NCI-H82 treated with DMSO at 0.1 percent for 48 hours (cell line): ENCODE measurements at regions not wholly inside any gene's neighbourhood (a gene's known extent, or its start where the extent isn't known, plus 50 kb on each side); places are given as distances from the start of the nearest gene placed in this dataset.
"Not testable (repeated sequence)": the region's sequence is repeated elsewhere in the genome, so short reads cannot be mapped to it uniquely, and the experiment has no call there.

ENCODE experiments used
- DNase-seq: peaks from one replicate; lab custom pipeline; 2025; ENCODE audit not compliant: unreplicated experiment; lab: John Stamatoyannopoulos, UW

GRCh38 chr5:87134513-87134912, 133.2 kb upstream of the RASA1 start:
- not testable (repeated sequence) for DNase-seq

- no peak for DNase-seq
Measured at GRCh38 chr5:87136096-87136495, 131.6 kb upstream of the RASA1 start.

DNA sequence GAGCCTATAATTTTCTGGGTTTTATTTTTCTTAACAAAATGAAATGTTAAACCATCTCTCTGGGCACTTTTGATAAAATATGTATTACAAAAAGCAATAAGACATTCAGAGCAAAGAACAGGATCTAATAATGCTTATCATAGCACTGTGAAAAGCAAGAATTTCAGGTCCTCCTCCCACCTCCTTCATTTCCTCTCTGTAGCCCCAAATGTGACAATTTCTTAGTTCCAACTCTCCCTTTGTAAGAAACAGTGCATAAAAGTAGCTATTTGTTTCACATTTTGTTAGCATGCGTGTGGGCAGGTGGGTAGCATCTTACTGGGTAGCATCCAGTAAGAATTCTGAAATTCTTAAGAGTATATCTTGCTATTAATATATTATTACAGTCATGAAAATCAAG, 130.9 kb upstream of the RASA1 start:
- DNase-seq, result no peak

- DNase-seq, result no peak
Measured at GRCh38 chr5:87137283-87137682, 130.4 kb upstream of the RASA1 start.

DNA sequence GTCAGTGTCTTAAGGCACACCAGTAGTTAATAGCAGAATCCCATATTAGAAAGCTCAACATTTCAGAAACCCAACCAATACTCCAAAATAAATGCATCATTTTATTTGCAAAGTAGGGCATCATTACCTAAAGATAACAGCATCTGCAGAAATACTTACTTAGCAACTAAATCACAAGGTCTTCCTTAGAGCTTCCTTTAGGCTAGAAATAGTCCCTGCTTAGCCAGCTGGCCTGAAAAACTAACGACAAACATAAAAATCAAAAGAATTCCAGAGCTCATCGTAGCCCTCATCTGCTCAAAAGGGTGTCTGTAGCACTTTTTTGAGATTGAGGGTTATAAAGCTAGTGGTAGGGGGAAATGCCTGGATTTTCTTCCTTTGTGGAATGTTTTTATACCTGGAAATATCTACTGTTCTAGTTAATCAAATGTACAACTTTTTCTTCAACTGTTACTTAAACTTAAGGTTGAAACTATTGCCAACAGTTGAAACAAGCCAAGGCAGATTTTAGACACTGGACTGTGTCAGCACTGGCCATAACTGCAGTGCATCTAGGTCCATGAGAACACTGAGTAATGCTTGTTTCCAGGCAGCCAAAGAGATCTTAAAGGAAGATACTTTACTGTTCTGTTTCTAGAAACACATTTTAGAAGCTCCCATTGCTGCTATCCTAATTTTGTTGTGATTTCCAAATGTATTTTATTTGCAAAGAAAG, 129.4 kb upstream of the RASA1 start:
- DNase-seq, result no peak

- DNase-seq, result no peak
Measured at GRCh38 chr5:87139795-87140194, 127.9 kb upstream of the RASA1 start.

DNA sequence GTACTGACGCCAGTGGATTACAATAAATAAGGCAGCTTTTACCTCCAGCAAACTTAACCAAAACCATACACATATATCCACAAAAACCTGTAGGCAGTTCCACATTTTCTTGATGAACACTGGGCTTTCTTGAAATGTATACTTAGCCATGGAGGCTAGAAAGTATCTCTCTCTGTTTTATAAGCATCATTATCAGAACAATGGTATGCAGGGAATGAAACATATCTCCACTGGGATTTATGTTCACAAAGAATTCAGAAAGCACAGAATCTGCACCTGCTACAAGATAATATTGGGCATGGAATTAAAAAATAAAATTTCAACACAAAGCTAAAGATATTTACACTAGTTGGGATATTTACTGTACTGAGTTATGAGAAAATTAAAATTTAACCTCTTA, 126.1 kb upstream of the RASA1 start:
- DNase-seq, result no peak

GRCh38 chr5:87145853-87146252, 121.8 kb upstream of the RASA1 start:
- DNase-seq, result not testable (repeated sequence)

DNA sequence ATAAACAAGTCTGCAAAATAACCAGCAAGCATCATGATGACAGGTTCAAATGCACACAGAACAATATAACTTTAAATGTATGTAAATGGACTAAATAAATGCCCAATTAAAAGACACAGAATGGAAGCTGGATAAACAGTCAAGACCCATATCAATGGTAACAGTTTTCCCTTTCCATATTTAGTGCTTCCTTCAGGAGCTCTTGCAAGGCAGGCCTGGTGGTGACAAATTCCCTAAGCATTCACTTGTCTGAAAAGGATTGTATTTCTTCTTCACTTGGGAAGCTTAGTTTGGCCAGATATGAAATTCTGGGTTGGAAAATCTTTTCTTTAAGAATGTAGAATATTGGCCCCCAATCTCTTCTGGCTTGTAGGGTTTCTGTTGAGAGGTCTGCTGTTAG, 120.2 kb upstream of the RASA1 start:
- DNase-seq, result no peak

DNA sequence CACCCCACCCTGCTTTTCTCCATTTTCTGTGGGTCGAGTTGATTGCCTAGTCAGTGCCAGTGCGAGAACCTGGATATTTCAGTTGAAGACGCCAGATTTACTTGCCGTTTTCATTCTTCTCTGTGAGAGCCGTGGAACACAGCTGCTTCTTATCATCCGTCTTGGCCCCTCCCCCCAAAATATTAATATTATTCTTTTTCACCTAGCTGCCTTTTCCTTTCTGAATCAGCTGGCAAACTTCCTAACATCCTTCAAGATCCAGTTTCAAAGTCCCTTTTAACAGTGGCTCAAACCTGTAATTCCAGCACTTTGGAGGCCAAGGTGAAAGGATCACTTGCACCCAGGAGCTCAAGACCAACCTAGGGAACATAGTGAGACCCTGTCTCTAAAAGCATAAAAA, 117.1 kb upstream of the RASA1 start:
- no peak for DNase-seq

- DNase-seq, result no peak
Measured at GRCh38 chr5:87151547-87151946, 116.1 kb upstream of the RASA1 start.

DNA sequence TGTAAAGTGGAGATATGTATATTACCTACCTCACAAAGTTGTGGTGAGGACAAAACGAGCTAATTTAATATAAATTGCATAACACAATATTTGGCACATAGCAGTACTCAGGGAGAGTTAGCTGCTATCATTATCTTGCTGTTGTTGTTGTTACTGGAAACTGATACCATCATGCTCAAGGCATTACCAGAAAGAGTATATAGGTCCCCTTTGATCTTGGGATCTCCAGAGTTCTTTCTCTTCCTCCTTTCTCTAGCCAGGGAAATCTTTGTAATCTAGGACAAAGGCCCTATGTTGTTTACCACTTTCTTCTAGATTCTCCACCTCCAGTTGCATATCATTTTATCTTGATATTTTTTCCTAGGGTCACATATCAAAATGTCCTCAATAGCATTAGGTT, 114.8 kb upstream of the RASA1 start:
- DNase-seq, result no peak

DNA sequence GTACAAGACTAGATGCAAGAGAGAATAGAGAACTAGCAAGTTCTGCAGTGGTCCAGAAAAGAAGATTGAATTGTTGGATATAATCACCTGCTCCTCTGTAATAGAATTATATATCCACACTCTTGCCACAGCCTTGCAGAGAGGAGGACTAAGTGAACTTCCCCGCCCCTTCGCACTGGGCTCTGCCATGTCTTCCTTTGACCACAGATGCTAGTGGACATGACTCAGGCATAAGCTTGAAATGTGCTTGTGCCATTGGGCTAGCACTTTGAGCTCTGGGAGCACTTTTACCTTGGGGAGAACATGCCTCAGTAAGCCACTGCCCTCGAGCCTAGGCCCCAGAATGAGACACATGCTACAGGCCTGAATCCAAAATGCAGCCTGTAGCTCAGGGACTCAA, 113.5 kb upstream of the RASA1 start:
- DNase-seq, result no peak

DNA sequence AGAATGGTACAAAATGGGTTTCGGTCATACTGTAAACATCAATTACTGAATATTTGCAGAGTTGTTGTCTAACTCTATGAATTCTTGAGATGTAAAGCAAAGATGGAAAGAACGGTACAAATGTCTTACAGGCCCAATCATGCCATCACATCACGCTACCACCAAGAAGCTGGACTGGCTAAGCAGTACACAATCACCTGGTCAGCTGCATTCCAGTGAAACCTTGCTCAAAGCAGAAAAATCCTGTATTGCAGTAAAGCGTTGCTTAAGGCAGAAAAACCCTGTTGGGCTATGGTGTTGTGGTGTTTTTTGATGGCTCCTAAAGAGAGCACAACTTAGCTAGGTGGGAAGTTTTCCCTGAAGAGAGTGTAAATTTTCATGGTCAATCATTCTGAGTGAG, 112.6 kb upstream of the RASA1 start:
- no peak for DNase-seq

GRCh38 chr5:87156631-87157030, 111.1 kb upstream of the RASA1 start:
- no peak for DNase-seq

DNA sequence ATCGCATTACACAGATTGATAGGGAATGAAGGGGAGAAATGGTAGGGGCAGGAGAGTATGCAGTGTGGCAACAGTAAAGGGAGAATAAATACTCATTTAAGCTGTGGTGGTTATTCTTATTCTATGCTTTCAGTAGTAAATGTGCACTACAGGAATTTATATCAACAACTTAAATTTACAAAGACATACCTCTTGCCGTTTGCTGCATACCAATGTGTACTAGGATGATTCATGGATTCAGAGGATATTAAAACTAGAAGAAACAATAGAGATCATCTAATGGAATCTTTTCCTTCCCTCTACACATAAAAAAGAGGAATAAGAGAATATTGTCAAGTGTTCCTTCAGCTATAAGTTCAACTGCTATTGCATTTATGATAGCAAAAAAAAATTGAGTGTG, 103.3 kb upstream of the RASA1 start:
- no peak for DNase-seq

- DNase-seq, result no peak
Measured at GRCh38 chr5:87169300-87169991, 98.2 kb upstream of the RASA1 start.

GRCh38 chr5:87170799-87171198, 96.9 kb upstream of the RASA1 start:
- DNase-seq, result no peak

DNA sequence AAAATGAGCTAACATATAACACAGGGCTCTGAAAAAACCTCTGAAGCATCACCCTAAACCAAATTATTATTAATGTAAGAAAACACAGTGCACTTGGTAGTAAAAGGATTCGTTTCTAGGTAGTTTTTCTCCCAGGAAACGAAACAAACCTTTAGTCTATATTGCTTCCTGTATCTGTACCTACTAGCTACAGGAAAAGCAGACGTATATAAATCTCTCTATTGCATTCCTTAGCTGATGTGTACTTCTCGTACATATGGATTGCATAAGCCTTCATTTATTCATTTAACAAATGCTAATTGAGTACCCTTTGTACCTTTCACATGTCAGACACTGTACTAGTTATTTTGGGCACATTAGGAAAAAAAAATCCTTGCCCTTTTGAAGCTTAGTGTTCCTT, 85.0 kb upstream of the RASA1 start:
- DNase-seq, result no peak

DNA sequence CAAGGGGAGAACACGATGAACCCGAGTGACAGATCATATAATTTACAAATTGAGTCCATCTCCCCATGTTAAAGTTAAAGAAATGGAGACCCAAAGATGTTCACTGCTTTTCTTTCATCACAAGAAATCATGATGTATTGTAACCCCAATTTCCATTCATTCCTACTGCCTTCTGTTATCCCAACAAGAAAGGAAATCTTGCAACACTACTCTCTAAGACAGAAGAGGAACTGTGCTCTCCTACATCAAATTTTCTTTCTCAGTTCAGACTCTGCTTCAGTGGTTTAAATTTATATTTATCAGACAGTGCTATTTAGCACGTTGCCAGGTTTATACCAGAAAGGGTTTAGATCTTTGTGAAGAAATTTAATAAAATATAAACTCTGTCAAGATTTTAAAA, 83.8 kb upstream of the RASA1 start:
- no peak for DNase-seq

DNA sequence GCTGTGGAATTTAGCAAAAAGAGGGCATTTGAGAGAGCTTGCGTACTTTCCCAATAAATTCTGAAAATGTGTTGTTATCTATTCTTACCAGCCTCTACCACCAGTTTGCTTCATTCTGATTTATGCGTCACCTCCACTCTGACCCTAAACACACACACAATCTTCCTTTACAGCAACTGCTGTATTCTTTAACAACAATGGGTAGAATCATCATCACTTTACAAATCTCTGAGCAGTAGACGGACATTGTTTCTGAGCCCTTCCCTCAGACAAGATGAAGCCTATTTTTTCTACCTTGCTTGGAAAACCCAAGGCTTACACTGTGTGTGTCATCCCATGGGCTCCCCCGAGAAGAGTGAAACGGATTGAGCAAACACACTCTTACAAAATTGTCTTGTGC, 83.1 kb upstream of the RASA1 start:
- DNase-seq, result no peak

DNA sequence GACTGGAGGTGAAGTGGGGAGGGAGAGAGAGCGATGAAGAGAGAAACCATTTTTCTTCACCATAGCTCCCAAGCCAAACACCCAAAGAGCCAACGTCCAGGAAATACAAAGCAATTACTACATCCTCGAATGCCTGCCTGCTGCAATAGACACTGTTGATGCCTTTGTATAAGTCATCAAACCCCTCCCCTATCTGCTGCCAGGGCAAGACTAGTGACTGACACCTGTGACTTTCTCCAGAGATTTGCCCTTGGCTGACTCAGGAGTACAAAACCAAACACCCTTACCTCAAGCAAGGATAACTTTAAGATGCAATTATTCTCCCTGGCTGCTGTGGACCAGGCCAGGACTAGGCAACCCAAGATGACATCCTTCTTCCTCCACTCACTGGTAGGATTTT, 81.8 kb upstream of the RASA1 start:
- DNase-seq, result no peak

DNA sequence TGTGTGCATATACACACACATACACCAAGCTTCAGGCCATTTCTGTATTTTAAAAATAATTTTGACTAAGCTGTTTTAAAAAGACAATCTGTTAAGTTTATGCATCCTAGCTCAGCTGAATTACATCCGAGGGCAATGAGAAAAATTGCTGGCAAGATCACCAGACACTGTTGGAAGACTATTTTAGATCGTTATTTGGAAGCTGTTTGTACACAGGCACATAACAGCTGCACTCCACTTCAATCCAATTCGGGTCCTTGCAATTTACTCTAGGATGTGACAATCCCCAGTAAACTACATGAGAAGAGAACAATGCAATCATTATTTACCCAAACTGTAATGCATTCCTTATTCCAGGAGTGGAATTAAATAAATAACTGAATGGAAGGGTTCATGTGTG, 79.3 kb upstream of the RASA1 start:
- no peak for DNase-seq
